Fibroblast of lung (primary cell): ENCODE measurements at regions not wholly inside any gene's neighbourhood (a gene's known extent, or its start where the extent isn't known, plus 50 kb on each side); places are given as distances from the start of the nearest gene placed in this dataset.

ENCODE experiments used
- EZH2 ChIP-seq: IDR thresholded peaks from 2 replicates; pipeline ENCODE4 v1.5.1; 2012; ENCODE audit warnings: low read length, control low read depth, mild to moderate bottlenecking; ENCODE audit errors: missing control alignments
- TF ChIP-seq, protein P1 (sequence below), 2 donors: IDR thresholded peaks in 1 of 2; conservative IDR thresholded peaks in 1 of 2; 1 replicate in 1 of 2; 2 replicates in 1 of 2; pipeline ENCODE4 v1.5.1; 2011 to 2012; ENCODE audit warnings: low read length in 2 of 2, control low read depth in 1 of 2, inconsistent platforms in 1 of 2, low read depth in 1 of 2, mild to moderate bottlenecking in 1 of 2

DNA sequence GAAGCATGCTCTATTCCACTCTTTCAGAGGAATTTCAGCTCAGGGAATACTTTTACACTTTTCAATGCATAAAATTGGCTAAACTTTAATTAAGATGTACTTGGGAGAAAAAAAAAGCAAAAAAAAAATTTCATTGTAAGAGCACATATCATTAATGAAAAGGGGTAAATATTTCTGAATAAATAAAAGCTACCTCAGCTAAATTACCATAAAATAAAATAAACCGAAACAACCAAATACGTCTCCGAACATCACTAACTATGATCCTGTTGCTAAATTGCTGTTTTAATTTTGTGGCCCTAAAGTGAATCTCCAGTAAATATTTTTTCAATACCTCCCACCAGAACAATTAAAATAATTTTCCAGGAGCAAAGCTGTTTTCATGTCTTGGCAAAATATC lies 203.7 kb upstream of the KCNJ16 start:
- TF ChIP-seq, protein P1, sequence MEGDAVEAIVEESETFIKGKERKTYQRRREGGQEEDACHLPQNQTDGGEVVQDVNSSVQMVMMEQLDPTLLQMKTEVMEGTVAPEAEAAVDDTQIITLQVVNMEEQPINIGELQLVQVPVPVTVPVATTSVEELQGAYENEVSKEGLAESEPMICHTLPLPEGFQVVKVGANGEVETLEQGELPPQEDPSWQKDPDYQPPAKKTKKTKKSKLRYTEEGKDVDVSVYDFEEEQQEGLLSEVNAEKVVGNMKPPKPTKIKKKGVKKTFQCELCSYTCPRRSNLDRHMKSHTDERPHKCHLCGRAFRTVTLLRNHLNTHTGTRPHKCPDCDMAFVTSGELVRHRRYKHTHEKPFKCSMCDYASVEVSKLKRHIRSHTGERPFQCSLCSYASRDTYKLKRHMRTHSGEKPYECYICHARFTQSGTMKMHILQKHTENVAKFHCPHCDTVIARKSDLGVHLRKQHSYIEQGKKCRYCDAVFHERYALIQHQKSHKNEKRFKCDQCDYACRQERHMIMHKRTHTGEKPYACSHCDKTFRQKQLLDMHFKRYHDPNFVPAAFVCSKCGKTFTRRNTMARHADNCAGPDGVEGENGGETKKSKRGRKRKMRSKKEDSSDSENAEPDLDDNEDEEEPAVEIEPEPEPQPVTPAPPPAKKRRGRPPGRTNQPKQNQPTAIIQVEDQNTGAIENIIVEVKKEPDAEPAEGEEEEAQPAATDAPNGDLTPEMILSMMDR (conservative IDR thresholded peaks at IDR 0.05 in 1 of 2, IDR thresholded peaks at IDR 0.05 in 1 of 2; ENCODE audit: low read depth in 1 of 2, low read length in 2 of 2) = no peak
- no peak for TF ChIP-seq EZH2
